HepG2 (cell line): ENCODE measurements at regions not wholly inside any gene's neighbourhood (a gene's known extent, or its start where the extent isn't known, plus 50 kb on each side); places are given as distances from the start of the nearest gene placed in this dataset.

Source experiments
- EEA1 ChIP-seq: sonication (generic); formaldehyde crosslinking; IDR thresholded peaks from 2 replicates; pipeline ENCODE4 v1.5.1; 2020; ENCODE audit warnings: mild to moderate bottlenecking, missing genetic modification reagents, borderline replicate concordance
- FOXA3 ChIP-seq: IDR thresholded peaks from 2 replicates; pipeline ENCODE4 v1.6.1; 2016; ENCODE audit warnings: missing genetic modification reagents, missing compliant biosample characterization
- HDAC6 ChIP-seq: fragments of 200-600 bp; sonication (generic); IDR thresholded peaks from 2 replicates; pipeline ENCODE4 v1.7.0; 2017; ENCODE audit warnings: mild to moderate bottlenecking, antibody characterized with exemption, low read length, low read depth
- KDM4B ChIP-seq: sonication (generic); formaldehyde crosslinking; IDR thresholded peaks from 2 replicates; pipeline ENCODE4 v1.4.0; 2020; ENCODE audit warnings: missing genetic modification reagents
- KLF6 ChIP-seq: IDR thresholded peaks from 2 replicates; pipeline ENCODE4 v1.8.0; 2016; ENCODE audit warnings: missing biosample characterization, missing genetic modification reagents
- MTF1 ChIP-seq: sonication (generic); formaldehyde crosslinking; IDR thresholded peaks from 2 replicates; pipeline ENCODE4 v1.5.0; 2020; ENCODE audit warnings: missing genetic modification reagents
- MYNN ChIP-seq: sonication (generic); formaldehyde crosslinking; IDR thresholded peaks from 2 replicates; pipeline ENCODE4 v1.4.0; 2020; ENCODE audit warnings: mild to moderate bottlenecking, low read depth, missing genetic modification reagents
- SATB2 ChIP-seq: sonication (generic); formaldehyde crosslinking; IDR thresholded peaks from 2 replicates; pipeline ENCODE4 v1.5.0; 2020; ENCODE audit warnings: missing genetic modification reagents
- SOX13 ChIP-seq, 3 experiments: fragments of 450-650 bp in 1 of 3; sonication (generic) in 1 of 3; formaldehyde crosslinking in 1 of 3; IDR thresholded peaks in 2 of 3; conservative IDR thresholded peaks in 1 of 3; 2 replicates each; pipeline versions ENCODE4 v1.5.0 to v1.6.1; 2016 to 2020; ENCODE audit warnings: antibody characterized with exemption in 1 of 3, mild to moderate bottlenecking in 1 of 3, missing compliant biosample characterization in 1 of 3, missing genetic modification reagents in 1 of 3, moderate library complexity in 1 of 3
- TEAD3 ChIP-seq: optimal IDR thresholded peaks from 2 replicates; pipeline ENCODE3; 2016; ENCODE audit warnings: borderline replicate concordance
- ZBTB38 ChIP-seq: sonication (generic); formaldehyde crosslinking; IDR thresholded peaks from 2 replicates; pipeline ENCODE4 v1.5.1; 2020; ENCODE audit warnings: mild to moderate bottlenecking, missing genetic modification reagents
- ZNF460 ChIP-seq: sonication (generic); formaldehyde crosslinking; IDR thresholded peaks from 2 replicates; pipeline ENCODE4 v1.5.1; 2020; ENCODE audit warnings: missing genetic modification reagents, mild to moderate bottlenecking, borderline replicate concordance
- ZNF772 ChIP-seq: sonication (generic); formaldehyde crosslinking; IDR thresholded peaks from 2 replicates; pipeline ENCODE4 v1.5.0; 2020; ENCODE audit warnings: mild to moderate bottlenecking, missing genetic modification reagents
- ZNF773 ChIP-seq: sonication (generic); formaldehyde crosslinking; IDR thresholded peaks from 2 replicates; pipeline ENCODE4 v1.4.0; 2020; ENCODE audit warnings: missing genetic modification reagents, borderline replicate concordance
- TF ChIP-seq, protein P1 (sequence below): sonication (generic); formaldehyde crosslinking; IDR thresholded peaks from 2 replicates; pipeline ENCODE4 v1.5.0; 2020; ENCODE audit warnings: missing genetic modification reagents, mild to moderate bottlenecking, borderline replicate concordance
- TF ChIP-seq, protein P2 (sequence below): sonication (generic); formaldehyde crosslinking; IDR thresholded peaks from 2 replicates; pipeline ENCODE4 v1.9.0; 2022; ENCODE audit warnings: low read depth, missing genetic modification reagents
- TF ChIP-seq, protein P3 (sequence below): sonication (generic); formaldehyde crosslinking; IDR thresholded peaks from 2 replicates; pipeline ENCODE4 v1.4.0; 2020; ENCODE audit warnings: missing genetic modification reagents
- TF ChIP-seq, protein P4 (sequence below): sonication (generic); formaldehyde crosslinking; conservative IDR thresholded peaks from 2 replicates; pipeline ENCODE4 v1.8.0; 2022; ENCODE audit warnings: missing genetic modification reagents
- TF ChIP-seq, protein P5 (sequence below): IDR thresholded peaks from 2 replicates; pipeline ENCODE4 v1.6.1; 2016; ENCODE audit warnings: missing genetic modification reagents, missing compliant biosample characterization

DNA sequence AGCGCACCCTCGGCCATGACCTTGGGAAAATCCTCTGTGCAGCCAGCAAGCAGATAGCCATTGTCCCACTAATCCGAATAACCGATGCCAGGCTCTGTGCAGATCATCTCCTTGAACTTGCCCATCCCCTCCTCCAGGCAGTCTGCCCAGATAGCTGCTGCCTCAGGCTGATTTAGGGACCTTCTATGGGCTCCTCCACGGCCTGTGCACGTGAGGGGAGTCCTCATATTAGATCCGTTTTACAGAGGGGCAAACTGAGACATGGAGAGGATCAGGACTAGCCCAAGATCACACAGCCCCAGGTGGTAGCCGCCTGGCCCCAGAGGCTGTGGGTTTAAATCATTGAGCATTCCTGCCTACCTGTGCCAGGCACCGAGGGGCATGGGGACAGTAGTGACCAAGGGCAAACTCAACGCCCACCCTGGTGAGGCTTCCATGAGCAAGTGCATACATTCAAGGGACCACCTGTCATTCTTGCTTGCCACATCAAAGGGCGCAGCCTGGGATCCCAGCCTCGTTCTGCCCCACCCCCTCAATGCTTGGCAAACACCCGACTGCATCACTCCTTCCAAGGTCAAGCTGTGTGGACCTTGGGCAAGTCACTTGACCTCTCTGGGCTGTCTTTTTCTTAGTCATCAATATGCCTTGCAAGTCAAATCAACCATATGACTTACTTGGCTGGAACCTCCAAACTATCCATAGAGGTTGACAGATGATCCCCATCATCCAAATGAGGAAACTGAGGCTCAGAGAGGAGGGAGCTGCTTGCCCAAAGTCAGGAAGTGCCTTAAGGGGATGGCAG, 131.6 kb downstream of the MN1 start (continued):
- TF ChIP-seq ZBTB38 (CRISPR knock-in tag) (no peak), EEA1 (no peak), HDAC6 (no peak), FOXA3 (CRISPR knock-in tag) (peak; percentile 42; the same call in 1 of the 2 replicates), ZNF772 (CRISPR knock-in tag) (no peak; the same call in 1 of the 2 replicates), ZNF773 (no peak), SATB2 (no peak), MYNN (CRISPR knock-in tag) (no peak), MTF1 (CRISPR knock-in tag) (no peak), TEAD3 (CRISPR knock-in tag) (peak; percentile 60), ZNF460 (no peak), KLF6 (CRISPR knock-in tag) (no peak), SOX13 (IDR thresholded peaks at IDR 0.05) (no peak), SOX13 (CRISPR knock-in tag; conservative IDR thresholded peaks at IDR 0.05 in 1 of 2, IDR thresholded peaks at IDR 0.05 in 1 of 2) (peak in 1 of 2 experiments; percentile 57; a peak in 2 of 4 replicates), KDM4B (CRISPR knock-in tag) (no peak)
- TF ChIP-seq, protein P1, sequence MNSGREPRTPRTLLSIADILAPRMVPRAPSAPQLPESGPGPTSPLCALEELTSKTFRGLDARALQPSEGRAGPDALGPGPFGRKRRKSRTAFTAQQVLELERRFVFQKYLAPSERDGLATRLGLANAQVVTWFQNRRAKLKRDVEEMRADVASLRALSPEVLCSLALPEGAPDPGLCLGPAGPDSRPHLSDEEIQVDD (CRISPR knock-in tag), result no peak
- TF ChIP-seq, protein P2, sequence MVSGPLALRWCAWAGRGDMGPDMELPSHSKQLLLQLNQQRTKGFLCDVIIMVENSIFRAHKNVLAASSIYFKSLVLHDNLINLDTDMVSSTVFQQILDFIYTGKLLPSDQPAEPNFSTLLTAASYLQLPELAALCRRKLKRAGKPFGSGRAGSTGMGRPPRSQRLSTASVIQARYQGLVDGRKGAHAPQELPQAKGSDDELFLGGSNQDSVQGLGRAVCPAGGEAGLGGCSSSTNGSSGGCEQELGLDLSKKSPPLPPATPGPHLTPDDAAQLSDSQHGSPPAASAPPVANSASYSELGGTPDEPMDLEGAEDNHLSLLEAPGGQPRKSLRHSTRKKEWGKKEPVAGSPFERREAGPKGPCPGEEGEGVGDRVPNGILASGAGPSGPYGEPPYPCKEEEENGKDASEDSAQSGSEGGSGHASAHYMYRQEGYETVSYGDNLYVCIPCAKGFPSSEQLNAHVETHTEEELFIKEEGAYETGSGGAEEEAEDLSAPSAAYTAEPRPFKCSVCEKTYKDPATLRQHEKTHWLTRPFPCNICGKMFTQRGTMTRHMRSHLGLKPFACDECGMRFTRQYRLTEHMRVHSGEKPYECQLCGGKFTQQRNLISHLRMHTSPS, result no peak; the same call in none of the 2 replicates
- TF ChIP-seq, protein P3, sequence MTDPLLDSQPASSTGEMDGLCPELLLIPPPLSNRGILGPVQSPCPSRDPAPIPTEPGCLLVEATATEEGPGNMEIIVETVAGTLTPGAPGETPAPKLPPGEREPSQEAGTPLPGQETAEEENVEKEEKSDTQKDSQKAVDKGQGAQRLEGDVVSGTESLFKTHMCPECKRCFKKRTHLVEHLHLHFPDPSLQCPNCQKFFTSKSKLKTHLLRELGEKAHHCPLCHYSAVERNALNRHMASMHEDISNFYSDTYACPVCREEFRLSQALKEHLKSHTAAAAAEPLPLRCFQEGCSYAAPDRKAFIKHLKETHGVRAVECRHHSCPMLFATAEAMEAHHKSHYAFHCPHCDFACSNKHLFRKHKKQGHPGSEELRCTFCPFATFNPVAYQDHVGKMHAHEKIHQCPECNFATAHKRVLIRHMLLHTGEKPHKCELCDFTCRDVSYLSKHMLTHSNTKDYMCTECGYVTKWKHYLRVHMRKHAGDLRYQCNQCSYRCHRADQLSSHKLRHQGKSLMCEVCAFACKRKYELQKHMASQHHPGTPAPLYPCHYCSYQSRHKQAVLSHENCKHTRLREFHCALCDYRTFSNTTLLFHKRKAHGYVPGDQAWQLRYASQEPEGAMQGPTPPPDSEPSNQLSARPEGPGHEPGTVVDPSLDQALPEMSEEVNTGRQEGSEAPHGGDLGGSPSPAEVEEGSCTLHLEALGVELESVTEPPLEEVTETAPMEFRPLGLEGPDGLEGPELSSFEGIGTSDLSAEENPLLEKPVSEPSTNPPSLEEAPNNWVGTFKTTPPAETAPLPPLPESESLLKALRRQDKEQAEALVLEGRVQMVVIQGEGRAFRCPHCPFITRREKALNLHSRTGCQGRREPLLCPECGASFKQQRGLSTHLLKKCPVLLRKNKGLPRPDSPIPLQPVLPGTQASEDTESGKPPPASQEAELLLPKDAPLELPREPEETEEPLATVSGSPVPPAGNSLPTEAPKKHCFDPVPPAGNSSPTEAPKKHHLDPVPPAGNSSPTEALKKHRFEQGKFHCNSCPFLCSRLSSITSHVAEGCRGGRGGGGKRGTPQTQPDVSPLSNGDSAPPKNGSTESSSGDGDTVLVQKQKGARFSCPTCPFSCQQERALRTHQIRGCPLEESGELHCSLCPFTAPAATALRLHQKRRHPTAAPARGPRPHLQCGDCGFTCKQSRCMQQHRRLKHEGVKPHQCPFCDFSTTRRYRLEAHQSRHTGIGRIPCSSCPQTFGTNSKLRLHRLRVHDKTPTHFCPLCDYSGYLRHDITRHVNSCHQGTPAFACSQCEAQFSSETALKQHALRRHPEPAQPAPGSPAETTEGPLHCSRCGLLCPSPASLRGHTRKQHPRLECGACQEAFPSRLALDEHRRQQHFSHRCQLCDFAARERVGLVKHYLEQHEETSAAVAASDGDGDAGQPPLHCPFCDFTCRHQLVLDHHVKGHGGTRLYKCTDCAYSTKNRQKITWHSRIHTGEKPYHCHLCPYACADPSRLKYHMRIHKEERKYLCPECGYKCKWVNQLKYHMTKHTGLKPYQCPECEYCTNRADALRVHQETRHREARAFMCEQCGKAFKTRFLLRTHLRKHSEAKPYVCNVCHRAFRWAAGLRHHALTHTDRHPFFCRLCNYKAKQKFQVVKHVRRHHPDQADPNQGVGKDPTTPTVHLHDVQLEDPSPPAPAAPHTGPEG (CRISPR knock-in tag), result no peak
- TF ChIP-seq, protein P4, sequence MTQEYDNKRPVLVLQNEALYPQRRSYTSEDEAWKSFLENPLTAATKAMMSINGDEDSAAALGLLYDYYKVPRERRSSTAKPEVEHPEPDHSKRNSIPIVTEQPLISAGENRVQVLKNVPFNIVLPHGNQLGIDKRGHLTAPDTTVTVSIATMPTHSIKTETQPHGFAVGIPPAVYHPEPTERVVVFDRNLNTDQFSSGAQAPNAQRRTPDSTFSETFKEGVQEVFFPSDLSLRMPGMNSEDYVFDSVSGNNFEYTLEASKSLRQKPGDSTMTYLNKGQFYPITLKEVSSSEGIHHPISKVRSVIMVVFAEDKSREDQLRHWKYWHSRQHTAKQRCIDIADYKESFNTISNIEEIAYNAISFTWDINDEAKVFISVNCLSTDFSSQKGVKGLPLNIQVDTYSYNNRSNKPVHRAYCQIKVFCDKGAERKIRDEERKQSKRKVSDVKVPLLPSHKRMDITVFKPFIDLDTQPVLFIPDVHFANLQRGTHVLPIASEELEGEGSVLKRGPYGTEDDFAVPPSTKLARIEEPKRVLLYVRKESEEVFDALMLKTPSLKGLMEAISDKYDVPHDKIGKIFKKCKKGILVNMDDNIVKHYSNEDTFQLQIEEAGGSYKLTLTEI (CRISPR knock-in tag), result no peak
- TF ChIP-seq, protein P5, sequence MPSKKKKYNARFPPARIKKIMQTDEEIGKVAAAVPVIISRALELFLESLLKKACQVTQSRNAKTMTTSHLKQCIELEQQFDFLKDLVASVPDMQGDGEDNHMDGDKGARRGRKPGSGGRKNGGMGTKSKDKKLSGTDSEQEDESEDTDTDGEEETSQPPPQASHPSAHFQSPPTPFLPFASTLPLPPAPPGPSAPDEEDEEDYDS, result no peak
